ENCODE measurements at regions not wholly inside any gene's neighbourhood (a gene's known extent, or its start where the extent isn't known, plus 50 kb on each side); places are given as distances from the start of the nearest gene placed in this dataset.

DNA sequence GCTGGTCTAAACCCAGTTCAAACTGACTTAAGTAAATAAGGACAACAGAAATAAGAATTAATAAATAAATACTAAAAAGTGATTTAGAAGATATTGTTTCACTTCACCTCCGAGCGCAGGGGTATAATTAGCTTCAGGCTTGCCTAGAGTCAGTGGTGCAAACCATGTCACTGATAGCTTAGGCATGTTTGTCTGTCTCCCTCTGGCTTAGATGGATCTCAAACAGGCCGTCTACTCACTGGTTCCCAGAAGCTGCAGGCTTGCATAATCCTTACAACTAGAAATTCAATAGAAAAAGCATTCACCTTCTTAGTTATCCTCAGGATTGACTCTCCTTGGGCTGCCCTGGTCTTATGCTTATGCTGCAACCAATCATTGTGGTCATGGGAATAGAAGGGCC is 629.8 kb upstream of the WWC1 start:
- TF ChIP-seq HDAC6 (IDR thresholded peaks at IDR 0.05; ENCODE audit: unreplicated experiment), result no peak
- TF ChIP-seq CHD1 (IDR thresholded peaks at IDR 0.05; ENCODE audit: low read depth, low read length), result no peak
- TF ChIP-seq SPI1 (IDR thresholded peaks at IDR 0.05; ENCODE audit: borderline replicate concordance, insufficient read depth, low read depth, low read length), result no peak
- no peak for TF ChIP-seq FOXK2 (IDR thresholded peaks at IDR 0.05)
- TF ChIP-seq HCFC1 (IDR thresholded peaks at IDR 0.05; ENCODE audit: low read length), result no peak
- no peak for TF ChIP-seq ZBED1 (IDR thresholded peaks at IDR 0.05; ENCODE audit: borderline replicate concordance)
- TF ChIP-seq NR2F1 (conservative IDR thresholded peaks at IDR 0.05), result no peak
- no peak for TF ChIP-seq RAD51 (IDR thresholded peaks at IDR 0.05)
- TF ChIP-seq ATF7 (IDR thresholded peaks at IDR 0.05; ENCODE audit: low read depth), result no peak
- no peak for TF ChIP-seq SUZ12 (IDR thresholded peaks at IDR 0.05; ENCODE audit: unreplicated experiment)
- TF ChIP-seq, protein P1, sequence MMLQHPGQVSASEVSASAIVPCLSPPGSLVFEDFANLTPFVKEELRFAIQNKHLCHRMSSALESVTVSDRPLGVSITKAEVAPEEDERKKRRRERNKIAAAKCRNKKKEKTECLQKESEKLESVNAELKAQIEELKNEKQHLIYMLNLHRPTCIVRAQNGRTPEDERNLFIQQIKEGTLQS (IDR thresholded peaks at IDR 0.05; ENCODE audit: borderline replicate concordance, extremely low read depth, low read depth, low read length), result no peak
- no peak for TF ChIP-seq CBFB (IDR thresholded peaks at IDR 0.05; ENCODE audit: low read depth)
- TF ChIP-seq, protein P2, sequence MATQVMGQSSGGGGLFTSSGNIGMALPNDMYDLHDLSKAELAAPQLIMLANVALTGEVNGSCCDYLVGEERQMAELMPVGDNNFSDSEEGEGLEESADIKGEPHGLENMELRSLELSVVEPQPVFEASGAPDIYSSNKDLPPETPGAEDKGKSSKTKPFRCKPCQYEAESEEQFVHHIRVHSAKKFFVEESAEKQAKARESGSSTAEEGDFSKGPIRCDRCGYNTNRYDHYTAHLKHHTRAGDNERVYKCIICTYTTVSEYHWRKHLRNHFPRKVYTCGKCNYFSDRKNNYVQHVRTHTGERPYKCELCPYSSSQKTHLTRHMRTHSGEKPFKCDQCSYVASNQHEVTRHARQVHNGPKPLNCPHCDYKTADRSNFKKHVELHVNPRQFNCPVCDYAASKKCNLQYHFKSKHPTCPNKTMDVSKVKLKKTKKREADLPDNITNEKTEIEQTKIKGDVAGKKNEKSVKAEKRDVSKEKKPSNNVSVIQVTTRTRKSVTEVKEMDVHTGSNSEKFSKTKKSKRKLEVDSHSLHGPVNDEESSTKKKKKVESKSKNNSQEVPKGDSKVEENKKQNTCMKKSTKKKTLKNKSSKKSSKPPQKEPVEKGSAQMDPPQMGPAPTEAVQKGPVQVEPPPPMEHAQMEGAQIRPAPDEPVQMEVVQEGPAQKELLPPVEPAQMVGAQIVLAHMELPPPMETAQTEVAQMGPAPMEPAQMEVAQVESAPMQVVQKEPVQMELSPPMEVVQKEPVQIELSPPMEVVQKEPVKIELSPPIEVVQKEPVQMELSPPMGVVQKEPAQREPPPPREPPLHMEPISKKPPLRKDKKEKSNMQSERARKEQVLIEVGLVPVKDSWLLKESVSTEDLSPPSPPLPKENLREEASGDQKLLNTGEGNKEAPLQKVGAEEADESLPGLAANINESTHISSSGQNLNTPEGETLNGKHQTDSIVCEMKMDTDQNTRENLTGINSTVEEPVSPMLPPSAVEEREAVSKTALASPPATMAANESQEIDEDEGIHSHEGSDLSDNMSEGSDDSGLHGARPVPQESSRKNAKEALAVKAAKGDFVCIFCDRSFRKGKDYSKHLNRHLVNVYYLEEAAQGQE (IDR thresholded peaks at IDR 0.05; ENCODE audit: low read depth, low read length), result no peak
- no peak for TF ChIP-seq PAX5 (IDR thresholded peaks at IDR 0.05; ENCODE audit: borderline replicate concordance, low read depth, low read length)
- TF ChIP-seq EGR1 (IDR thresholded peaks at IDR 0.05; ENCODE audit: borderline replicate concordance in 1 of 2, low read depth in 2 of 2, low read length in 2 of 2), result no peak
- TF ChIP-seq JUNB (IDR thresholded peaks at IDR 0.05), result no peak
- no peak for TF ChIP-seq SIX5 (IDR thresholded peaks at IDR 0.05; ENCODE audit: low read depth, low read length, severe bottlenecking)
- TF ChIP-seq BHLHE40 (IDR thresholded peaks at IDR 0.05; ENCODE audit: borderline replicate concordance in 1 of 2, low read depth in 2 of 2, low read length in 1 of 2), result no peak
- no peak for TF ChIP-seq SMAD5 (IDR thresholded peaks at IDR 0.05; ENCODE audit: low read depth)
- TF ChIP-seq, protein P3, sequence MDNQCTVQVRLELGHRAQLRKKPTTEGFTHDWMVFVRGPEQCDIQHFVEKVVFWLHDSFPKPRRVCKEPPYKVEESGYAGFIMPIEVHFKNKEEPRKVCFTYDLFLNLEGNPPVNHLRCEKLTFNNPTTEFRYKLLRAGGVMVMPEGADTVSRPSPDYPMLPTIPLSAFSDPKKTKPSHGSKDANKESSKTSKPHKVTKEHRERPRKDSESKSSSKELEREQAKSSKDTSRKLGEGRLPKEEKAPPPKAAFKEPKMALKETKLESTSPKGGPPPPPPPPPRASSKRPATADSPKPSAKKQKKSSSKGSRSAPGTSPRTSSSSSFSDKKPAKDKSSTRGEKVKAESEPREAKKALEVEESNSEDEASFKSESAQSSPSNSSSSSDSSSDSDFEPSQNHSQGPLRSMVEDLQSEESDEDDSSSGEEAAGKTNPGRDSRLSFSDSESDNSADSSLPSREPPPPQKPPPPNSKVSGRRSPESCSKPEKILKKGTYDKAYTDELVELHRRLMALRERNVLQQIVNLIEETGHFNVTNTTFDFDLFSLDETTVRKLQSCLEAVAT (IDR thresholded peaks at IDR 0.05), result no peak
- BruUV-seq (replicated peaks), result no TSS peak
- SMC1A ChIA-PET (ENCODE audit: uncharacterized antibody, unreplicated experiment), result interaction anchor here (1.2 to 1.7 kb wide), 2 partner anchors 14 to 51 kb away, joined by 3 to 4 read pairs; no protein-coding TSS in a partner anchor
- Histone ChIP-seq H3K4me2 (ENCODE audit: control insufficient read depth, insufficient read depth) (no peak overlapping the region), H3K9me3 (replicated peaks; ENCODE audit: control insufficient read depth, insufficient read depth, low read length) (no peaks in the 10 kb centered on the region), H2AFZ (ENCODE audit: control insufficient read depth, low read depth, low read length) (no peak overlapping the region), H4K20me1 (ENCODE audit: control insufficient read depth, insufficient read depth) (no peaks in the 10 kb centered on the region), H3K36me3 (ENCODE audit: control insufficient read depth in 2 of 2, insufficient read depth in 2 of 2, low read length in 1 of 2) (no peaks in the 10 kb centered on the region), H3K27me3 (replicated peaks in 1 of 2; ENCODE audit: control insufficient read depth in 2 of 2, insufficient read depth in 2 of 2, low read length in 1 of 2) (no peaks in the 10 kb centered on the region), H3K4me3 (no peak overlapping the region), H3K27ac (ENCODE audit: control insufficient read depth, insufficient read depth) (no peak overlapping the region), H3K4me1 (ENCODE audit: control insufficient read depth, insufficient read depth, low read length) (no peaks in the 10 kb centered on the region), H3K9ac (ENCODE audit: control insufficient read depth, insufficient read depth, low read length) (no peak overlapping the region), H3K79me2 (ENCODE audit: control insufficient read depth, insufficient read depth, low read length) (no peaks in the 10 kb centered on the region)
- intact Hi-C loops (cut with micrococcal nuclease; ENCODE audit: unreplicated experiment), result no loop called here
- CTCF ChIA-PET, result interaction anchor here (1.8 to 2.2 kb wide), 2 partner anchors 10 to 35 kb away, joined by 5 to 8 read pairs; no protein-coding TSS in a partner anchor
- 2% methylated on average over 3 of the region's 3 CpGs for WGBS (ENCODE audit: insufficient coverage, insufficient replicate concordance, low lambda C conversion rate, missing lambda C conversion rate)
- in situ Hi-C loops (cut with MboI), result no loop called here
- POLR2A ChIA-PET, result no interaction called here
- RAD21 ChIA-PET (ENCODE audit: unreplicated experiment), result interaction anchor here (1.5 kb wide), 1 partner anchor 24 kb away, joined by 6 read pairs; no protein-coding TSS in a partner anchor
- FAIRE-seq (no peak), DNase-seq (ENCODE audit: low read depth, low spot score) (no peak), ATAC-seq (no peak)

Measured in GM12878 (cell line).